ENCODE measurements at regions not wholly inside any gene's neighbourhood (a gene's known extent, or its start where the extent isn't known, plus 50 kb on each side); places are given as distances from the start of the nearest gene placed in this dataset.
A peak's percentile ranks its signal among the peaks of the same experiment; 100 is the strongest.

- DNase-seq (ENCODE audit: low spot score in 2 of 2), result peak in 1 of 2 donors; percentile 81
- Histone ChIP-seq H3K27ac (no peak overlapping the region), H3K4me3 (no peak overlapping the region), H3K4me1 (peaks cover 6% of the 10 kb centered on the region), H3K27me3 (no peaks in the 10 kb centered on the region), H3K9me3 (no peaks in the 10 kb centered on the region), H3K36me3 (no peaks in the 10 kb centered on the region)
- TF ChIP-seq POLR2A (IDR thresholded peaks at IDR 0.05) (no peak), POLR2AphosphoS5 (IDR thresholded peaks at IDR 0.05) (no peak), EP300 (IDR thresholded peaks at IDR 0.05) (no peak), CTCF (IDR thresholded peaks at IDR 0.05) (no peak)
- 20% methylated on average over 6 of the region's 6 CpGs for WGBS
Observed at GRCh38 chr2:147511491-147511948, 333.3 kb upstream of the ACVR2A start.

DNA sequence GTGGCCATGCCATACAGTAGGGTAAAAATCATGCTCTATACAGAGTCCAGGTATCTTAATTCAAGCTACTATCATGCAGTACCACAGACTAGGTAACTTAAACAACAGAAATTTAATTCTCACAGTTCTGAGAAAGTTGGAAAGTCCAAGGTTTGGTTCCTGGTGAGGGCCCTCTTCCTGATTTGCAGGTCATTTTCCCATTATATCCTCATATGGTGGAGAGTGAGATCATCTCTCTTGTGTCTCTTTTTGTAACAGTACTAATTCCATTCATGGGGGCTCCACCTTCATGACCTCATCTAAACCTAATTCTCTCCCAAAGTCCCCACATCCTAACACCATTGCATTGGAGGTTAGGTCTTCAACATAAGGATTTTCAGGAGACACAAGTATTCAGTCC lies 335.0 kb upstream of the ACVR2A start:
- no peak overlapping the region for H3K27ac ChIP-seq
- TF ChIP-seq EP300 (IDR thresholded peaks at IDR 0.05) (no peak), POLR2A (IDR thresholded peaks at IDR 0.05) (no peak), CTCF (IDR thresholded peaks at IDR 0.05) (no peak), POLR2AphosphoS5 (IDR thresholded peaks at IDR 0.05) (no peak)
- H3K4me1 ChIP-seq, result peaks cover 6% of the 10 kb centered on the region
- H3K27me3 ChIP-seq, result no peaks in the 10 kb centered on the region
- no peaks in the 10 kb centered on the region for H3K9me3 ChIP-seq
- H3K4me3 ChIP-seq, result no peak overlapping the region
- H3K36me3 ChIP-seq, result no peaks in the 10 kb centered on the region
- no peak for DNase-seq (ENCODE audit: low spot score in 2 of 2)

- no peak overlapping the region for H3K27ac ChIP-seq
- peaks cover 1% of the 10 kb centered on the region for H3K4me1 ChIP-seq
- no peaks in the 10 kb centered on the region for H3K27me3 ChIP-seq
- 98% methylated on average over 9 of the region's 27 CpGs for WGBS
- H3K36me3 ChIP-seq, result no peaks in the 10 kb centered on the region
- H3K4me3 ChIP-seq, result no peak overlapping the region
- no peak for DNase-seq (ENCODE audit: low spot score in 2 of 2)
- no peaks in the 10 kb centered on the region for H3K9me3 ChIP-seq
- TF ChIP-seq CTCF (IDR thresholded peaks at IDR 0.05), result no peak
- TF ChIP-seq EP300 (IDR thresholded peaks at IDR 0.05), result no peak
- no peak for TF ChIP-seq POLR2AphosphoS5 (IDR thresholded peaks at IDR 0.05)
- no peak for TF ChIP-seq POLR2A (IDR thresholded peaks at IDR 0.05)
Observed at GRCh38 chr2:147506889-147507288, 337.9 kb upstream of the ACVR2A start.

DNA sequence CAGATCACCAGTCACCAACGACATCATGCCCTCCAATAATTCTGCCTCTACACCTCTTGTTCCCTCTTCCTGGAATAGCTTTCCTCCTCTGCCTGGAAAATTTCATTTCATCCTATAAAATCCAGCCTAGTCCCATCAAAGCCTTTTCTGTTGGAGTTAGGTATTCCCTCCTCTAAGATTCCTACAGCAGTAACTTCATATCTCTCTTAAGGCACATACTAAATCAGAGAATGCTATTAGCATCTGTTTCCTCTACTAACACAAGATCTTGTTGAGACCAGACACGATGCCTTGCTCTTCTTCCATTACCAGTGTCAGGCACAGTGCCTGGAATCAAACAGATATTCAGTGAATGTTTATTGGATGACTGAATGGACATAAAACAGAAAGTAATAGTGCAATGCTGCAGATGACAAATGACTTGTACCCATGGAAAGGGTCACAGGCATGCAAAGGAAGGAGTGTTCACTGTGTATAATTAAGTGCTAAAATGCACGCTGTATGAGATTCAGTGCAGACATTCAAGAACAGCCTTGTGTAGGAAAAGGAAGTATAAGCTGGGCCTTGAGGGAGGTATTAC lies 342.0 kb upstream of the ACVR2A start:
- Histone ChIP-seq H3K36me3 (no peaks in the 10 kb centered on the region), H3K4me3 (no peak overlapping the region), H3K9me3 (no peaks in the 10 kb centered on the region), H3K27ac (no peak overlapping the region), H3K27me3 (no peaks in the 10 kb centered on the region), H3K4me1 (no peaks in the 10 kb centered on the region)
- DNase-seq (ENCODE audit: low spot score in 2 of 2), result no peak
- no peak for TF ChIP-seq EP300 (IDR thresholded peaks at IDR 0.05)
- TF ChIP-seq POLR2A (IDR thresholded peaks at IDR 0.05), result no peak
- no peak for TF ChIP-seq CTCF (IDR thresholded peaks at IDR 0.05)
- no peak for TF ChIP-seq POLR2AphosphoS5 (IDR thresholded peaks at IDR 0.05)
- WGBS, result 82% methylated on average over 3 of the region's 3 CpGs

GRCh38 chr2:147501968-147502367 lies 342.9 kb upstream of the ACVR2A start:
- WGBS, result 97% methylated on average over 4 of the region's 4 CpGs
- TF ChIP-seq CTCF (IDR thresholded peaks at IDR 0.05) (no peak), EP300 (IDR thresholded peaks at IDR 0.05) (no peak), POLR2A (IDR thresholded peaks at IDR 0.05) (no peak), POLR2AphosphoS5 (IDR thresholded peaks at IDR 0.05) (no peak)
- no peaks in the 10 kb centered on the region for H3K36me3 ChIP-seq
- H3K27me3 ChIP-seq, result no peaks in the 10 kb centered on the region
- H3K9me3 ChIP-seq, result no peaks in the 10 kb centered on the region
- no peak overlapping the region for H3K27ac ChIP-seq
- no peak overlapping the region for H3K4me3 ChIP-seq
- DNase-seq (ENCODE audit: low spot score in 2 of 2), result no peak
- H3K4me1 ChIP-seq, result no peaks in the 10 kb centered on the region

Measured in suprapubic skin (tissue), 4 donors.